GM21717 (cell line): ENCODE measurements at regions not wholly inside any gene's neighbourhood (a gene's known extent, or its start where the extent isn't known, plus 50 kb on each side); places are given as distances from the start of the nearest gene placed in this dataset.
"Not testable (repeated sequence)": the region's sequence is repeated elsewhere in the genome, so short reads cannot be mapped to it uniquely, and the experiment has no call there.

Source experiments
- ATAC-seq: cut with Tn5 transposase; IDR thresholded peaks from one replicate; pipeline ENCODE4 v1.9.1; 2021; ENCODE audit warnings: mild to moderate bottlenecking, moderate library complexity; ENCODE audit not compliant: unreplicated experiment

DNA sequence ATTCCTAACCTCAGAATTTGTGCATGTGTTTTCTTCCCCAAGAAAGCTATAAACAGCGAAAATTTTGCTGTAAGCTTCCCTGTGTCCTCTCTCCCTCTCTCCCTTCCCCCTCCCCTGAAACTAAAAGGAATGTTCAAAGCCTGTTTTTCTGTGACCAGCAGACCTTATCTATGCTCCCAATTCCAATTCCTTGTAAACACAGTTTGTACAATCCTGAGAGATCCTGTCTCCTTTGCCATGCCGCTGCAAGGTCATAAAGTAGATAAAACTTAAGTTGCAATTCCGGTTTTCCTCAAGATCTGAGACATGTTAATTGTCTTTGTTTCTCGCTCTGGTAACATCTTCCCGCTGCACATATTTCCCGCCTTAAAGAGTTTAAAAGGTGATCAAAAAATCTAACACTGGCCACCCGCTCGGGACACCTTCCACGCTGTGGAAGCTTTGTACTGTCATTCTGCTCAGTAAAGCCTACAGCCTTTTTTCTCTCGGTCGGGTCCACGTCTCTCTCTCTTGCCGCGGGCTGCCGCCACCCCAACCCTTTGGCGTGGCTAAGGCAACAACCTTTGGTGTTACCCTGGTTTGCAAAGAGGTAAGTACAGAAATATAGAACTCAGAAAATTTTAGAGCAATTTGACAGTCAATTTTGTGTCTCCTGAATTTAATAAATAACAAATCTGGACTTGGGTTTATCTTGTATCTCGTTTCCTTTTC, 793.9 kb upstream of the GRM7 start:
- not testable (repeated sequence) for ATAC-seq

DNA sequence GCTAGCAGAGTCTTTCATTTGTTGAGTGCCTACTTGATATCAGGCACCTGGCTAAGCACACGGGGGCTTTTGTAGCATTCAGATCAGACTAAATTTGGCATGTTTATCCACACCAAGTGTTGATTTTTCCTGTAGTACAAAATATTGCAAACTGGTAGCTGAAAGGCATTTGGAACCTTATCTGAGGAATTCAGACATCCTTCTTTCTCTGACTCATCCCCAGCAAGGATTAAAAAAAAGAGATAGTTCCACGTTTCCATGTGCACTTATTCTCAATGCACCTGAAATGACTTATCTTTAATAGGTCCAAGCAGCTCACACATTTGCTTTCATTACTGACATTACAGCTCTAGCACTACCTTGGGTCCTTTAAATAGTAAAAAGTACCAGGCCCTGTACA, 786.0 kb upstream of the GRM7 start:
- no peak for ATAC-seq

DNA sequence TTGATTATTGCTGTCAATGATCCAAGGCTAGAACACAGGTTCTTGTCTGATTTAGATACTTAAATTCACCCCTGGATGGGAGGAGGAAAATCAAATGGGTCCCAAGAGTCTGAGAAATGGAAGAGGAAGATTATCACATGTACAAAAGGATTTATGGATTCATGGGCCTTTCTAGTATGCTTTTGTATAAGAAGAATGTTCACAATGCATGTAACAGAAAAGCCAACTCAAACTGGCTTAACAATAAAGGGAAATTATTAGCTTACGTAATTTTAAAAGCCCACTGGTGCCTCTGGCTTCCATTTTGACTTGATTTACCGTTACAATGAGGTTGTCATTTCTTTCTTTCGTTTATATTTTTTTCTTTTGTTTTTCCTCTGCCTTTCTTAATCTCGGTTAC, 782.5 kb upstream of the GRM7 start:
- ATAC-seq: no peak

DNA sequence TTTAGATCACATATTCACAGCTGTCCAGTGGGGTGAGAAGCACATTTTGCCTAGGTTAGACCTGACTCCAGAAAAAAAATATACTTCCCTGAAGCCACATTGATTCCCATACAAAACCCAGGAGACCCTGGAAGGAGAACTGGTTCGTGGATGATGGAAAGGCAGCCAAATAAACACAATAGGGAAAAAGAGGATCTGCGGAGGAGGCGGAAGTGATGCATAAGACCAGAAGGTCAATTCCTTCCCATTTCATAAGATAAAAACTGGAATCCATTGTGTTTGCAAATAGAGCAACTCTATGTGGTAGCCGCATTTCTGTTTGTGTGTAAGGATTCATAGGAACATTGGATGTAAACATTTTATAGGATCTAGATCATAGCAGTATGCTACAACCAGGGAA, 781.9 kb upstream of the GRM7 start:
- ATAC-seq: no peak

DNA sequence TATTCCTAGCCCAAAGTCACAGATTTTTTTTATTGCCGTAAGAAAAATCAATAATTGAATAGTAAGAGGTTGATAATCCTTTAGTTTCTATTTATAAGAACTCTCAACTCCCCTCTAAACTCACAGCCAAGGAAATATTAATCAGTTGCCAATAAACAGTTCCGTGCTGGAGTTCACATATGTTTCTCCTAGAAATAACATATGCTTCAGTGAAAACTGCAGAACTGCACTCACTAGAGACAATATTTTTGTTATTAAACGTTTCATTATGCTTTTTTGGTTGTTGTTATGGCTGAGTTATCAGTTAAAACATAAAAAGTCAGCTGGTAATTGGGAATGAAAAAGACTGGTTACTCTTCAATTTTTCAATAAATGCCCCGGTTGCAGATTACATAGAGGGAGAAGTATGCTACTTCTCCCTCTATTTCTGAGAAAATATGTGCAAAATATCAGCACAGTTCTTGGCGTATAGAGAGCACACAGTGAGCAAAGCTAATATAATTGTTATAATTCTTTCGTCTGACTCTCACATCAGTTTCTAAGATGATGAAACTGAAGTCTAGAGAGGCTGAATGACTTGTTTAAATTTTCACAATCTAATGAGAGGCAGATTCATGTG, 781.2 kb upstream of the GRM7 start:
- no peak for ATAC-seq

DNA sequence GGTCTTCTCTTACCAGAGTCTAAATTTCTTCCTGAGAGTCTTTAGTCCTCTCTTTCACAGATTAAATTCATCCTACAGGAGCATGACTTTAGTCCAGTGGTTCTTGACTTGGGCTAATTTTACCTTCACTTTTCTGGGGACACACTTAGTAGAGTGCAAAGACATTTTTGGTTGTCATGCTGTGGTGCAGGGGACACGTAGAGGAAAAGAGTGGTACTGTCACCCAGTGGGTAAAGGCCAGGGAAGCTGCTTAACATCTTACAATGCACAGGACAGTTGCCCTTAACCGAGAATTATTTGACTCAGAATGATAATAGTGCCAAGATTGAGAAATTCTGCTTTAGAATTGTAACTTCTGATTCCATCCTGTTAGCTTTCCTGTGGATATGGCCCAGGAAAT, 772.5 kb upstream of the GRM7 start:
- no peak for ATAC-seq

DNA sequence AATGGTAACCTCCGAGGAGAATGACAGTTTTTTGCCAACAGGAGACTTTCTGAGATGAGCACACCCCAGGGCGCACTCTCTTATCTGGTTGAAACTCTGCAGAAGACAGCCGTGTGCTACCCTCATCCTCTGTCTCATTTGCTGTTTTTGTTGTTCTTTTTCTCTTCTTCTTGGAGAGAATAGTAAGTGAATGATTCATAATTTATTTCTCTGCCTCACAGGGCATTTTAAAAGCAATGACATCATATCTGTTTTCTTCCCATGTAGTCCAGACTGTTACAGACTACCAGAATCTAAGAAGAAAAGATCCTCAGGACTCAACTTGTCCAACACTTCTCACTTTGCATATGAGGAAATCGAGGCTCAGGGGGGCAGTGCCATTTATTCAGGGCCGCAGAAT, 771.1 kb upstream of the GRM7 start:
- no peak for ATAC-seq

DNA sequence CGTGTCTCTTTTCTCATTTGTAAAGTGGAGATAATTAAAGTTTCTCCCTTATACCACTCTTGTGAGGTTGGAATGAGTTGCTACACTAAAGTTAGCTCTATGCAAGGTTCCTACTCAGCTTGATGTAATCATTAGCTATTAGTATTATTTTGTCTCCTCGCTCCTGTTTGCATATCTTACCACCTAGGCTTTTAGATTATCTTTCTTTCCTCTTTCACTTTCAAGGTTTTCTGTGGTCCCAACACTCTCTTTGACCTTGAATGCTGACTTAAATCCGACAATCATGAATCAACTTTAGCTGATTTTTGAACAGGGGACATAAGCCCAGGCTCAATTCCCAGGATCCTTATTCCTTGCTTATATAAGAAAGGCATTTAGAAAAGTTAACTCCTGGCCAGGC, 769.7 kb upstream of the GRM7 start:
- no peak for ATAC-seq

DNA sequence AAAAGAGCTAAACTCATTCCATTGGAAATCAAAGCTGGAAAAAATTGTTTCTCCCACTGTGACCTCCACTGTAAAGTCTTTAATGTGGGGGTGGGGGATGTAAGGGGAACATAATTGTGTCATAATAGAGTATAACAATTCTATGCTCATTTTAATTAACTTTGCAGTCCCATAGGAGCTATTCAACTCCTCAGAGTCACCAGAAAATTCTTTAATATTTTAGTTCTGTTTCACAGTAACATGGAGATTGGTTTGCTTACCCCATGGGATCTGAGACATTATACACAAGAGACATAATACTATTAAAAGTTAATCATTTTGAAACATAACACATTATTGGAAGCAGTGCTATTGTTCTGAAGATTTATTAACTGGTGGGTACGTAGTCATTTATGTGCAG, 765.9 kb upstream of the GRM7 start:
- no peak for ATAC-seq

DNA sequence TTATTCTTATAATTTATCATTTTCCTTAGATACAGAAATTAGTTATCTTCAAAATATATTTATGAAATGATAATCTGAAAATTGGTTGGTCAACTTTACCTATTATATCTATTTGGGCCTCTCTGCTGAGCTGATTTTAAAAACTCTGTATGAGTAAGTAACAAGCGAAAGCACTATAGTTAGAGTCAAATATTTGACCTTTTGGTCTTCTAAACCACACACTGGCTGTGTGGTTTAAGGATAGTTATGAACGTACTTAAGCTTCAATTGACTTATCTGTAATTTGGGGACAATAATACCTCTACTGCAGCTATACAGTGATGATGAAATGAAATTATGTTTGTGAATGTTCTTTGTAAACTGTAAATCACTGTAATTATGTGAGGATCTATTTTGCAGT, 763.9 kb upstream of the GRM7 start:
- ATAC-seq: no peak

DNA sequence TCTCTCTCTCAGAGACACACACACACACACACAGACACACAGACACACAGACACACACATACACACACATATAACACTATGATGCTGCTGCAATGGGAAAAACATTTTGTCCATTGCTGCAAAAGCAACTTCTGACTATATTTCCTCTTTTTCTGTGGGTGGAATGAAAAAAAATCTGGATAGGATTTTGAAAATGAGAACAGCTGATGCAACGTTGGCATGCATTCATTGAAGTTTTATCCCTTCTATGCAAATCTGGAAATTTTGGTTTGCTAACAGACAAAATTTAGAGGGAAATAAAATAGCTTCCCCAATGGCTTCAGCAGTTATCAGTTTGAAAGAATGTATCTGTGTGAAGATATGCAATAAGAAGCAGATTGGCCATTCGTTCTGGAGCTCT, 763.4 kb upstream of the GRM7 start:
- no peak for ATAC-seq

DNA sequence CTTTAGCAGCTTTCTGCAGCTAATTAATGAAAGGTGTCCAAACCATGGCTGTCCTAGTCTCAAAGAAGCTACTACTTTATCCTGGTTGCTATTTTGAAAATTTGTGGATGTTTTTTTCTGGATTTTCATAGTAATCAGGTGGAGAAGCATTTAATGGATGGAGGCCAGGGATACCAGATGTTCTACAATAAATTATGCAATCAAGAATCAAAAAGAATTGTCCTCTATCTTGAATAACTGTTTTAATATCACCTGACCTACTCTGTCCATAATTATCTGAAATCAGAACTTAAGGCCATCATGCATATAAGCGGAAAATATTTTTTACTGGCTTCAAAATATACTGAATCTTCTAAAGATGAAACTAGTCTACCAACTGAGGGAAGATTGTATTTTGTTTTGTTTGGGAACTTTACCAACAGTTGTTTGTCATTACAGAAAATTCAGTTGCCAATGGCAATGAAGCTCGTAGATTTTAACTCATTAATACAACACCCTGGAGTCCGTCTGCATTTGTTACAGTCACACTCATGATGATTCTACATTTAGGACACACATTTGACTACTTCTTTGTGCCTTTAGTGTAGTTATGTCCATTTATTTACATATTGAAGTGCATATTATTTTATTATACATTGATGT, 762.3 kb upstream of the GRM7 start:
- no peak for ATAC-seq

DNA sequence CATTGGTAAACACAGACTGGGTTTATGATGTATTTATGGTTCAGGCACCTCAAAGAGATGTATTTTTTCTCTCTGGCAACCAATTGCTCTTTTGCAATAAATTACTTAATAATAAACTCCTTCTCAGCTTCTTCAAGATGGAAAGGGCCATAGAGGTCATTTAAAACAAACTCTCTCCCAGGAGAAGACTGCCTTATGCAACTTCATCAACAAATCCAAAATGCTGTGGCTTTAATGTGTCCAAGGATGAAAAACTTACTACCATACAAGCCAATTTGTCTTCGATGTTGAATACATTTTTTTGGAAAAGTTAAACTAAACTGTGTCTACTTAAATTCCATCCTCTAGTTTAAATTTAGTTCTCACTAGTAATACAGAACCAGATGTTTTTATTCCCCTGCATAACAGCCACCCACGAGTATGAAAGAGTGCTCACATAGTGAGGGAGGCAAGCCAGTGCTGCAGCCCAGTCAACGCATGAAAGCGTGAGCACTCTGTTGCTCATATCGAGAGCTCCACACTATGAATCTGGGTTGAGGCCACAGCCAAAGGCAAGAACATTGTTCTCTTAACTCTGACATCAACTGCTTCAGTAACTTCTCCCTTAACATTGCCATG, 761.3 kb upstream of the GRM7 start:
- no peak for ATAC-seq

DNA sequence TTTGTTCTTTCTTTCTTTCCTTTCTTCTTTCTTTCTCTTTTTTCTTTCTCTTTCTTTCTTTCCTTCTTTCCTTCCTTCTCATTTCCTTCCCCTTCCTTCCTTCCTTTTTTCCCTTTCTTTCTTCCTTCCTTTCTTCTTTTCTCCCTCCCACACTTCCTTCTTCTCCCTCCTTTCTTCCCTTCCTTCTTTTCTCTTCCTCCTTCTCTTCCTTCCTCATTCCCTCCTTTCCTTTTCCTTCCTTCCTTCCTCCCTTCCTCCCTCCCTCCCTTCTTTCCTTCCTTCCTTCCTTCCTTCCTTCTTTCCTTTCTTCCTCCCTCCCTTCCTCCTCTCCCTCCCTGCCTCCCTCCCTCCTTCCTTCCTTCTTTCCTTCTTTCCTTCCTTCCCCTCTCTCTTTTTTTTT, 755.7 kb upstream of the GRM7 start:
- no peak for ATAC-seq

DNA sequence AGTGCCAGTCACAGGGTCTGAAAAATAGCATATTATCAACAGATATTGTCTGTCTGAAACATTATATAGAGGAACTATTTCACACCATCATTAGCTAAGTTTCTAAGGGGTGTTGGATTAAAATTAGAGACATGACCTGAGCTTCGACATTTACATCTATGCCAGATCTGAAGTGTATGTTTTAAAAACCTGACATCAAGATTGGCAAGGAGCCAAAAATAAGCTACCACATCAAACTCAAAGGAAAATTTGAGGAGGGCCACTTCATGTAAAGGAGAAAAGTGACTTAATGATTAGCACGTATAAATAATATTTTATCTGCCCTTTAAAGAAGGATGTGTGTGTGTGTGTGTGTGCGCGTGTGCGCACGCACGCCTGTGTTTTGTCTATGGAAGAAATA, 752.0 kb upstream of the GRM7 start:
- ATAC-seq: no peak

DNA sequence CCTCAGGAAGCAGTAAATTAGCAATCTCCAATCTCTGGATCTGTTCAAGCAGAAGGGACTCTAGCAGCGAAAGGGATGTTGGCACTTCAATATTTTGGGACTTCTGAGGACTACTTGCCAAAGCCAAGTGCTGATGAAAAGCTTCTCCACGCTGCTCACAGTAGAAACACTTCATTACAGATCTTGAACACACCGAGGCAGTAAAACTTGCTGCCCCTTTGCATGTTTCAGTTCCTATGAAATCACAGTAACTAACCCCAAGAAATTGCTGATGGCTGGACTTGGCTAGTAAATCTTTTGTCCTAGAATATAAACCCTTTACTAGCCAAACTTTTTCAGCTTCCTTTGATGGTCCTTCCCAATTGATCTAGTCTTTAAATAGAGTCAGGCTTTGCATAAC, 750.5 kb upstream of the GRM7 start:
- ATAC-seq: no peak

DNA sequence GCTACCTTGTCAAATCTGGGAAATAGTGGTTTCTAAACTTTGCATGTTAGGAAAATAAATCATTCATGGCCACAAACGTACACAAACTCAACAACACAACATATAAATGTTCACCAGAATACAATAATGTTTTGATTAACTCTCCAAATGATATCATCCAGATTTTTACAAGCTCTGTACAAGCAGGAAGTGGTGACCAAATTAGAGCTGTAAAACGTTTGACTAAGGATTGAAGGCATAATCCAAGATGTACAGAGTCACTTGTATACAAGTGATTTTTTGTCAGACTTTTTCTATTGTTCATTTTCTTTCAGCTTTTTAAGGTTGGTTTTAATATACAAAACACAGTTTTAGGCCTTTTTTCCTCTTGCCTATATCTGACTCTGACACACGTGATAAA, 748.4 kb upstream of the GRM7 start:
- ATAC-seq: no peak

DNA sequence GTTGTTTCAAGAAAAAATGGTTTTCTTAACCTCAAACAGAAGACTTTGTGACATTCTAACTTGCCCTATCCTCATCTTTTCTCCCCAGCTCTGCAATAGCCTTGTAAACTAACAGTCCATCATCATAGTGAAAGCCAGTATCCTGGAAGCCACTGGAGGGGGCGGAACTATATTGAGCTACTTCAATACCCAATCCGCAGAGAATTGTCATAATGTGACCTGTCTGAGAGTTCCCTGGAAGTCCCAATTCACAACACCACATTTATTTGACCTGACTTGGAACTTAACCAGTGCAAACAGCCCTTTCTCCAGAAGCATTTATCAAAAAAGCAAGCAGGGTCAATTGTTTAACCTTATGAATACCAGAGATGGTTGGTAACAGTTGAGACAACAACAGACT, 747.6 kb upstream of the GRM7 start:
- no peak for ATAC-seq

DNA sequence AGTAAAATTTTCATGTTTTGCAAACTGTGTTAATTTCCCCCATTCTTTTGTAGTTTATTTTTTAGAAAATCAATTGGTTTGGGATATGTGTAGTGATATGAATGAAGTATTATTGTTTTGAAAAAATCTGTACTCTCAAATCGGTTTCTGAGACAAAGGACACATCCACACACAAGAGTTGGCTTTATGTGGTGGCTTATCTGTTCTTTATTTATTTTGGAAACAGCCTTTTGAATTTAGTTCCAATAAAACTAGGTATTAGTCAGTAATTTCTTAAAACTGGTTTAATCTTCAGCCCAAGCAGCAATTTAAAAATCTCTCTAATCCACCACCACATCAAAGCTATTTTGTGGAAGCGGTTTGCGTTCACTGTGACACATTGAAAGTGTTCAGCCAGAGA, 741.5 kb upstream of the GRM7 start:
- ATAC-seq: no peak

DNA sequence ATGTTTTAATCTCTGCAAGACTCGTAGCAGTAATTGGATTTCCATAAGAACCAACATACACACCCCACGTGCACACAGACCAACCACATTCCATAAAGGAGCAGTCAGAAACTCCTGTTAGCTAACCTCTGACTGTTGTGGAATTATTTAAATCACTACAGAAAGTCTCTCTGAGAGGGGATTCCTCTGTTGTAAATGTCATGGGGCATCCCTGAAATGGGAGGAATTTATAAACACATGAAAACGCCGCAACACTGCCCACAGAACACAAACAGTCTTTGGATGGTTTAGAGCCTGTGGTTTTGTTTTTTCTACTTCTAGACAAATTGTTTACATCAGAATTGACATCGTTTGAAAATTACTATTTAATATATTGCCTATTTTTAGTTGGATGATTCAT, 740.1 kb upstream of the GRM7 start:
- ATAC-seq: no peak

DNA sequence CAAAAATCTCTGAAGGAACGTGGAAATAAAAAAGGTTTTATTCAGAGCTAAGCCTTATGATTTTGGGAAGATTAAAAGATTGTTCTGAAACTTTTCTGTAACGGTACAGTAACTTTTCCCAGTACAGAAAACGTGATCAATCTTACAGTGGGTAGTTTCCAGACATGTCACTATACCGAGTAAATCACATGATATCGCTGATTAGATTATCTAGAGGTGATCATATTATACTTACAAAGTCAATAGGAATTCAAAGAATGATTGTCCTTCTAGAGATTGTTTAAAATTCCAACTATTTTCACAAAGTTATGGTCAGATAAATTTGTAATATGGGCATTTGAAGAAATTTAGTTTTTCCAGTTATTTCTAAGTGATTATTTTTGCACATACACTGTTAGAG, 736.0 kb upstream of the GRM7 start:
- no peak for ATAC-seq

DNA sequence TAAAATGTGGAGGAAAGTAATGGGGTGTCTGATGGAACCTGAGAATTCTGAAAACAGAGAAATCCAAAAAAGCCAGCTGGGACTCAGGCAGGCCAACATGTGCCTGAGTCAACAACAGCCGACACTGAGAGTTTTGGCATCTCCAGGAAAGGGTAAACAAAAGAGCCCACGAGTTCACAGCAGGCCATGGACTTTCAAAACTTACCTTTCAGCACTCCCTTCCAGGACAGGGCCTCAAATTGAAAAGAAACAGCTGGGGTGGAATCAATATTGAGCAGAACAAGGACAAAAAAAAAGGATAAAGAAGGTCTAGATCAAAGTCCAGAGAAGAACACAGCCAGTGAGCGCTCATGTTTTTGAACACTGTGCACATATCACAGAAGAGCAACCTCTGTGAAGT, 735.4 kb upstream of the GRM7 start:
- ATAC-seq: no peak
